Parathyroid adenoma (tissue), 2 donors: ENCODE measurements at regions not wholly inside any gene's neighbourhood (a gene's known extent, or its start where the extent isn't known, plus 50 kb on each side); places are given as distances from the start of the nearest gene placed in this dataset.
A peak's percentile ranks its signal among the peaks of the same experiment; 100 is the strongest.
"Not testable (repeated sequence)": the region's sequence is repeated elsewhere in the genome, so short reads cannot be mapped to it uniquely, and the experiment has no call there.

Experiments
- H2AFZ ChIP-seq: fragments of 300-600 bp; sonication (generic); one replicate; pipeline ENCODE4 v1.7.0; 2017; ENCODE audit warnings: antibody characterized with exemption, mild to moderate bottlenecking
- H3K27ac ChIP-seq: fragments of 300-600 bp; sonication (generic); one replicate; pipeline ENCODE4 v1.7.0; 2017
- H3K27me3 ChIP-seq: fragments of 300-600 bp; sonication (generic); one replicate; pipeline ENCODE4 v1.7.0; 2017; ENCODE audit warnings: low read length; ENCODE audit not compliant: control insufficient read depth, insufficient read depth
- H3K36me3 ChIP-seq: fragments of 300-600 bp; sonication (generic); one replicate; pipeline ENCODE4 v1.7.0; 2017; ENCODE audit warnings: low read length; ENCODE audit not compliant: control insufficient read depth, insufficient read depth
- H3K4me1 ChIP-seq: fragments of 300-600 bp; sonication (generic); one replicate; pipeline ENCODE4 v1.7.0; 2017; ENCODE audit warnings: control low read depth
- H3K4me2 ChIP-seq: fragments of 300-600 bp; sonication (generic); one replicate; pipeline ENCODE4 v1.7.0; 2017; ENCODE audit warnings: low read length
- H3K4me3 ChIP-seq: fragments of 300-600 bp; sonication (generic); one replicate; pipeline ENCODE4 v1.7.0; 2017; ENCODE audit warnings: low read depth, low read length
- H3K79me2 ChIP-seq: fragments of 300-600 bp; sonication (generic); one replicate; pipeline ENCODE4 v1.7.0; 2017; ENCODE audit warnings: control low read depth
- H3K9ac ChIP-seq: fragments of 300-600 bp; sonication (generic); one replicate; pipeline ENCODE4 v1.7.0; 2017; ENCODE audit warnings: mild to moderate bottlenecking
- H3K9me3 ChIP-seq: fragments of 300-600 bp; sonication (generic); one replicate; pipeline ENCODE4 v1.7.0; 2017; ENCODE audit warnings: low read length; ENCODE audit not compliant: control insufficient read depth
- TF ChIP-seq, protein P1 (sequence below): fragments of 300-600 bp; sonication (generic); IDR thresholded peaks from one replicate; pipeline ENCODE4 v1.7.0; 2017; ENCODE audit warnings: antibody characterized with exemption, mild to moderate bottlenecking
- donor health status: primary hyperparathyroidism.

DNA sequence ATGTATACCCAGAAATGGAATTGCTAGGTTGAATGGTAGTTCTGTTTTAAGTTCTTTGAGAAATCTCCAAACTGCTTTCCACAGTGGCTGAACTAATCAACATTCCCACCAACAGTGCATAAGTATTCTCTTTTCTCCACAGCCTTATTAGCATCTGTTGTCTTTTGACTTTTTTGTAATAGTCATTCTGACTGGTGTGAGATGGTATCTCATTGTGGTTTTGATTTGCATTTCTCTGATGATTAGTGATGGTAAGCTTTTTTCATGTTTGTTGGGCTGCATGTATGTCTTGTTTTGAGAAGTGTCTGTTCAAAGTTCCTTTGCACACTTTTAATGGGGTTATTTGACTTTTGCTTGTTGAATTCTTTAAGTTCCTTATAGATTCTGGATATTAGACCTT is 52.4 kb upstream of the EHHADH start:
- not testable (repeated sequence) for H3K27ac ChIP-seq, H3K4me3 ChIP-seq, H3K9me3 ChIP-seq, H2AFZ ChIP-seq, H3K79me2 ChIP-seq, H3K4me1 ChIP-seq, H3K9ac ChIP-seq, H3K27me3 ChIP-seq, H3K36me3 ChIP-seq, H3K4me2 ChIP-seq

- Histone ChIP-seq H3K27ac (no peak overlapping the region), H3K36me3 (no peaks in the 10 kb centered on the region), H3K79me2 (no peaks in the 10 kb centered on the region), H3K9me3 (no peaks in the 10 kb centered on the region), H3K9ac (no peak overlapping the region), H3K4me3 (no peak overlapping the region), H2AFZ (no peak overlapping the region), H3K27me3 (no peaks in the 10 kb centered on the region), H3K4me2 (no peak overlapping the region), H3K4me1 (no peaks in the 10 kb centered on the region)
- TF ChIP-seq, protein P1, sequence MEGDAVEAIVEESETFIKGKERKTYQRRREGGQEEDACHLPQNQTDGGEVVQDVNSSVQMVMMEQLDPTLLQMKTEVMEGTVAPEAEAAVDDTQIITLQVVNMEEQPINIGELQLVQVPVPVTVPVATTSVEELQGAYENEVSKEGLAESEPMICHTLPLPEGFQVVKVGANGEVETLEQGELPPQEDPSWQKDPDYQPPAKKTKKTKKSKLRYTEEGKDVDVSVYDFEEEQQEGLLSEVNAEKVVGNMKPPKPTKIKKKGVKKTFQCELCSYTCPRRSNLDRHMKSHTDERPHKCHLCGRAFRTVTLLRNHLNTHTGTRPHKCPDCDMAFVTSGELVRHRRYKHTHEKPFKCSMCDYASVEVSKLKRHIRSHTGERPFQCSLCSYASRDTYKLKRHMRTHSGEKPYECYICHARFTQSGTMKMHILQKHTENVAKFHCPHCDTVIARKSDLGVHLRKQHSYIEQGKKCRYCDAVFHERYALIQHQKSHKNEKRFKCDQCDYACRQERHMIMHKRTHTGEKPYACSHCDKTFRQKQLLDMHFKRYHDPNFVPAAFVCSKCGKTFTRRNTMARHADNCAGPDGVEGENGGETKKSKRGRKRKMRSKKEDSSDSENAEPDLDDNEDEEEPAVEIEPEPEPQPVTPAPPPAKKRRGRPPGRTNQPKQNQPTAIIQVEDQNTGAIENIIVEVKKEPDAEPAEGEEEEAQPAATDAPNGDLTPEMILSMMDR, result no peak
Measured at GRCh38 chr3:185306847-185307246, 53.0 kb upstream of the EHHADH start.

- Histone ChIP-seq H3K9me3 (no peaks in the 10 kb centered on the region), H2AFZ (no peak overlapping the region), H3K27ac (no peak overlapping the region), H3K36me3 (no peaks in the 10 kb centered on the region), H3K79me2 (no peaks in the 10 kb centered on the region), H3K4me2 (no peak overlapping the region), H3K27me3 (no peaks in the 10 kb centered on the region), H3K4me1 (no peaks in the 10 kb centered on the region), H3K4me3 (no peak overlapping the region), H3K9ac (no peak overlapping the region)
- TF ChIP-seq, protein P1, result peak; percentile 57
Measured at GRCh38 chr3:185308126-185308754, 54.4 kb upstream of the EHHADH start.

- no peak overlapping the region for H3K27ac ChIP-seq
Measured at GRCh38 chr3:185309302-185309701, 53.6 kb upstream of the MAP3K13 start.

GRCh38 chr3:185309795-185310194 is 53.1 kb upstream of the MAP3K13 start:
- no peaks in the 10 kb centered on the region for H3K4me1 ChIP-seq
- H3K9ac ChIP-seq, result no peak overlapping the region
- no peaks in the 10 kb centered on the region for H3K27me3 ChIP-seq
- H3K36me3 ChIP-seq, result no peaks in the 10 kb centered on the region
- H3K4me3 ChIP-seq, result no peak overlapping the region
- no peak overlapping the region for H3K4me2 ChIP-seq
- no peak overlapping the region for H2AFZ ChIP-seq
- TF ChIP-seq, protein P1, result no peak
- no peaks in the 10 kb centered on the region for H3K79me2 ChIP-seq
- no peak overlapping the region for H3K27ac ChIP-seq
- H3K9me3 ChIP-seq, result no peaks in the 10 kb centered on the region

More at GRCh38 chr3:185309302-185309701, 53.6 kb upstream of the MAP3K13 start:
- Histone ChIP-seq H3K4me1 (no peaks in the 10 kb centered on the region), H3K9me3 (no peaks in the 10 kb centered on the region), H3K9ac (no peak overlapping the region), H3K27me3 (no peaks in the 10 kb centered on the region), H3K4me3 (no peak overlapping the region), H2AFZ (no peak overlapping the region), H3K36me3 (no peaks in the 10 kb centered on the region), H3K4me2 (no peak overlapping the region), H3K79me2 (no peaks in the 10 kb centered on the region)
- TF ChIP-seq, protein P1, result no peak
